ENCODE measurements at regions not wholly inside any gene's neighbourhood (a gene's known extent, or its start where the extent isn't known, plus 50 kb on each side); places are given as distances from the start of the nearest gene placed in this dataset.

DNA sequence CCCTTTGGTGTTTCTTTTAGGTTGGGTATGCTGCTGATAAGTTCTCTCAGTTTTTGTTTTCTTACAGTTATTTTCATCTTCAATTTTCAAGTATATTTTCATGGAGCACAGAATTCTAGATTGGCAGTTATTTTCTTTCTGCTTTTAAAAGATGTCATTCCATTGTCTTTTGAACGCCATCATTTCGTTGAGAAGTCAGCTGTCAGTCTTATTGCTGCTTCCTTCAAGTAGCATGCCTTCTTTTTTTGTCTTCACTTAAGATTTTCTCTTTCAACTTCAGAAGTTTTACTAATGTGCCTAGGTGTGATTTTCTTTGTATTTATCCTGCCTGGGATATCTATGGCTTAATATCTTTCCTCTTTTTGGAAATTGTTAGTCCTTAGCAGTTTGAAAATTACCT lies 262.2 kb upstream of the PMFBP1 start:
- TF ChIP-seq, protein P1, sequence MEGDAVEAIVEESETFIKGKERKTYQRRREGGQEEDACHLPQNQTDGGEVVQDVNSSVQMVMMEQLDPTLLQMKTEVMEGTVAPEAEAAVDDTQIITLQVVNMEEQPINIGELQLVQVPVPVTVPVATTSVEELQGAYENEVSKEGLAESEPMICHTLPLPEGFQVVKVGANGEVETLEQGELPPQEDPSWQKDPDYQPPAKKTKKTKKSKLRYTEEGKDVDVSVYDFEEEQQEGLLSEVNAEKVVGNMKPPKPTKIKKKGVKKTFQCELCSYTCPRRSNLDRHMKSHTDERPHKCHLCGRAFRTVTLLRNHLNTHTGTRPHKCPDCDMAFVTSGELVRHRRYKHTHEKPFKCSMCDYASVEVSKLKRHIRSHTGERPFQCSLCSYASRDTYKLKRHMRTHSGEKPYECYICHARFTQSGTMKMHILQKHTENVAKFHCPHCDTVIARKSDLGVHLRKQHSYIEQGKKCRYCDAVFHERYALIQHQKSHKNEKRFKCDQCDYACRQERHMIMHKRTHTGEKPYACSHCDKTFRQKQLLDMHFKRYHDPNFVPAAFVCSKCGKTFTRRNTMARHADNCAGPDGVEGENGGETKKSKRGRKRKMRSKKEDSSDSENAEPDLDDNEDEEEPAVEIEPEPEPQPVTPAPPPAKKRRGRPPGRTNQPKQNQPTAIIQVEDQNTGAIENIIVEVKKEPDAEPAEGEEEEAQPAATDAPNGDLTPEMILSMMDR (IDR thresholded peaks at IDR 0.05), result no peak
- TF ChIP-seq POLR2A (IDR thresholded peaks at IDR 0.05), result no peak

Measured in sigmoid colon (tissue), 3 donors.